ENCODE measurements at regions not wholly inside any gene's neighbourhood (a gene's known extent, or its start where the extent isn't known, plus 50 kb on each side); places are given as distances from the start of the nearest gene placed in this dataset.

DNA sequence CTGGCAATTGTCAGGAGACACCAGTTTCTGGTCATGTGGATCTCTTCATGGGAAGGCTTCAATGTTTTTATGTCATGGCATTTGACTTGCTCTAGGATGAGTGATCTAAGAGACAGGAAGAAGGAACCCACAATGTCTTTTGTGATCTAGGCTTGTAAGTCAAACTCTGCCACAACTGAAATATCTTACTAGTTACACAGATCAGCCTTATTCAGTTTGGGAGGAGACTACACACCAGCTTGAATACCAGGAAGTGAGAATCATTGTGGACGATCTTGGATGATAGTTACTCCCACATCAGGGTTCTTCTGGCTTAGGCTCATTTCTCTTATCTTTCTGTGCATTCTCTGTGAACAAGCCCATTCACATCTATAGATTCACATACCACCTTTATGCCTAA lies 236.2 kb upstream of the FBXO33 start:
- TF ChIP-seq EZH2 (IDR thresholded peaks at IDR 0.05) (no peak), POLR2AphosphoS5 (IDR thresholded peaks at IDR 0.05; ENCODE audit: borderline replicate concordance, low read depth, low read length) (no peak), FOXP2 (optimal IDR thresholded peaks at IDR 0.05; ENCODE audit: control extremely low read depth, extremely low read length, insufficient read depth) (no peak)
